Ovary (tissue), 7 donors: ENCODE measurements at regions not wholly inside any gene's neighbourhood (a gene's known extent, or its start where the extent isn't known, plus 50 kb on each side); places are given as distances from the start of the nearest gene placed in this dataset.
"Not testable (repeated sequence)": the region's sequence is repeated elsewhere in the genome, so short reads cannot be mapped to it uniquely, and the experiment has no call there.

Source experiments
- DNase-seq, 5 donors: peaks; one replicate each; pipeline ENCODE4 v3.0.0-alpha.2; 2019 to 2020
- H3K27ac ChIP-seq, 2 donors: fragments of 200-600 bp; one replicate each; pipeline versions ENCODE4 v1.5.1 to v1.8.0; 2019 to 2022
- H3K27me3 ChIP-seq: fragments of 200-600 bp; one replicate; pipeline ENCODE4 v1.8.0; 2022
- H3K36me3 ChIP-seq: fragments of 200-600 bp; sonication (generic); one replicate; pipeline ENCODE4 v1.5.1; 2019
- H3K4me1 ChIP-seq: one replicate; pipeline ENCODE4 v1.8.1; 2013; ENCODE audit warnings: mild to moderate bottlenecking, moderate library complexity; ENCODE audit not compliant: insufficient read depth
- H3K4me3 ChIP-seq: fragments of 200-600 bp; sonication (generic); one replicate; pipeline ENCODE4 v1.5.1; 2017
- H3K9me3 ChIP-seq, 2 donors: fragments of 200-600 bp in 1 of 2; sonication (generic) in 1 of 2; one replicate each; pipeline versions ENCODE4 v1.5.1 to v1.8.1; 2013 to 2019; ENCODE audit warnings: mild to moderate bottlenecking in 1 of 2, moderate library complexity in 1 of 2
- CTCF ChIP-seq, 3 donors: fragments of 450-650 bp in 2 of 3; fragments of 200-600 bp in 1 of 3; IDR thresholded peaks; one replicate each; pipeline versions ENCODE4 v1.5.1 to v1.8.0; 2016 to 2022; ENCODE audit warnings: antibody characterized with exemption in 3 of 3, mild to moderate bottlenecking in 1 of 3
- EP300 ChIP-seq: sonication (generic); formaldehyde crosslinking; IDR thresholded peaks from one replicate; pipeline ENCODE4 v1.6.1; 2017; ENCODE audit warnings: antibody characterized with exemption
- POLR2A ChIP-seq: fragments of 450-650 bp; IDR thresholded peaks from one replicate; pipeline ENCODE4 v1.6.1; 2017; ENCODE audit warnings: antibody characterized with exemption, mild to moderate bottlenecking, moderate library complexity
- WGBS, 3 donors: extraction: QIAGEN DNeasy Blood & Tissue Kit in 1 of 3; methylation state at CpG; one replicate each; pipeline versions ENCODE4 v1.1.5 to v1.1.7; 2013 to 2017; 5-methylcytosine and 5-hydroxymethylcytosine counted together
- intact Hi-C, 4 donors: fragments of 100-400 bp; cut with DNase I; formaldehyde crosslinking; loops; one replicate each; pipeline versions ENCODE4 v1.11.0 to v1.15.1; 2022 to 2023
- donor health status: DM: no; HTN: no; CAD: no; lungs with moderate emphysema.
- donor health status: DM: no; HTN: no; CAD: no.
- donor health status: Bipolar disorder and iron deficiency.
- donor health status: DM: no; HTN: no; CAD: no.
- donor health status: DM: yes; HTN: yes; CAD: no.

GRCh38 chr6:67879105-67879904 is 755.8 kb upstream of the ADGRB3 start:
- H3K27ac ChIP-seq, DNase-seq, H3K27me3 ChIP-seq, H3K4me3 ChIP-seq, intact Hi-C loops, H3K4me1 ChIP-seq, H3K36me3 ChIP-seq, H3K9me3 ChIP-seq: not testable (repeated sequence)
- whole genome bisulfite sequencing, 3 donors, result 88 to 98% (median 96%) methylated on average over 1 of the region's 1 CpG

- H3K4me3 ChIP-seq, H3K9me3 ChIP-seq, H3K4me1 ChIP-seq, H3K27me3 ChIP-seq, intact Hi-C loops, DNase-seq, H3K27ac ChIP-seq, H3K36me3 ChIP-seq: not testable (repeated sequence)
- 87 to 96% (median 88%) methylated on average over 7 of the region's 7 CpGs for WGBS, 3 donors
These were observed 756.9 kb upstream of the ADGRB3 start for GRCh38 chr6:67878216-67878615.

- intact Hi-C loops, result no loop called here
- Histone ChIP-seq H3K36me3 (no peaks in the 10 kb centered on the region), H3K27ac (no peak overlapping the region), H3K27me3 (no peaks in the 10 kb centered on the region), H3K9me3 (no peaks in the 10 kb centered on the region), H3K4me3 (no peak overlapping the region), H3K4me1 (no peaks in the 10 kb centered on the region)
- 77 to 88% (median 86%) methylated on average over 2 of the region's 2 CpGs for WGBS, 3 donors
- DNase-seq, result no peak
- TF ChIP-seq CTCF (IDR thresholded peaks at IDR 0.05) (no peak), EP300 (no peak), POLR2A (no peak)
These were observed 757.8 kb upstream of the ADGRB3 start for GRCh38 chr6:67877288-67877687.

- H3K27ac ChIP-seq, result no peak overlapping the region
- H3K36me3 ChIP-seq, result no peaks in the 10 kb centered on the region
- H3K27me3 ChIP-seq, result no peaks in the 10 kb centered on the region
- no peaks in the 10 kb centered on the region for H3K4me1 ChIP-seq
- no peak for DNase-seq
- no peak overlapping the region for H3K4me3 ChIP-seq
- no peak for TF ChIP-seq POLR2A
- no peak for TF ChIP-seq CTCF (IDR thresholded peaks at IDR 0.05)
- TF ChIP-seq EP300, result no peak
- H3K9me3 ChIP-seq, result no peaks in the 10 kb centered on the region
- intact Hi-C loops, result no loop called here
These were observed 759.2 kb upstream of the ADGRB3 start for GRCh38 chr6:67875877-67876383.

GRCh38 chr6:67870321-67870720 is 764.8 kb upstream of the ADGRB3 start:
- H3K9me3 ChIP-seq, result no peaks in the 10 kb centered on the region
- no peaks in the 10 kb centered on the region for H3K27me3 ChIP-seq
- intact Hi-C loops, result no loop called here
- no peaks in the 10 kb centered on the region for H3K36me3 ChIP-seq
- DNase-seq, result no peak
- no peaks in the 10 kb centered on the region for H3K4me1 ChIP-seq
- TF ChIP-seq CTCF (IDR thresholded peaks at IDR 0.05), result no peak
- TF ChIP-seq EP300, result no peak
- TF ChIP-seq POLR2A, result no peak
- no peak overlapping the region for H3K4me3 ChIP-seq
- H3K27ac ChIP-seq, result no peak overlapping the region
